Adrenal gland (tissue), 9 donors: ENCODE measurements at regions not wholly inside any gene's neighbourhood (a gene's known extent, or its start where the extent isn't known, plus 50 kb on each side); places are given as distances from the start of the nearest gene placed in this dataset.

Source experiments
- DNase-seq, 7 donors: peaks; one replicate each; pipeline ENCODE4 v3.0.0-alpha.2; 2019 to 2020
- H3K27ac ChIP-seq, 5 donors: fragments of 200-600 bp; sonication (generic) in 4 of 5; 1 replicate in 3 of 5; 2 replicates in 2 of 5; pipeline versions ENCODE4 v1.5.1 to v1.8.0; 2016 to 2020; ENCODE audit warnings: mild to moderate bottlenecking in 1 of 5
- H3K27me3 ChIP-seq: fragments of 200-600 bp; 2 replicates; pipeline ENCODE4 v1.8.0; 2021
- H3K36me3 ChIP-seq, 2 donors: fragments of 200-600 bp; replicated peaks in 1 of 2; 1 replicate in 1 of 2; 2 replicates in 1 of 2; pipeline versions ENCODE4 v1.5.1 to v1.8.0; 2018 to 2022
- H3K4me1 ChIP-seq, 2 donors: fragments of 200-600 bp; replicated peaks in 1 of 2; 1 replicate in 1 of 2; 2 replicates in 1 of 2; pipeline versions ENCODE4 v1.5.1 to v1.8.0; 2018 to 2021
- H3K4me3 ChIP-seq, 4 donors: fragments of 200-600 bp; sonication (generic) in 3 of 4; one replicate each; pipeline ENCODE4 v1.5.1; 2016 to 2018
- H3K9me3 ChIP-seq, 3 donors: fragments of 200-600 bp; sonication (generic) in 1 of 3; replicated peaks in 1 of 3; 1 replicate in 2 of 3; 2 replicates in 1 of 3; pipeline versions ENCODE4 v1.5.1 to v1.8.0; 2016 to 2021
- POLR2A ChIP-seq, 2 donors: fragments of 450-650 bp; IDR thresholded peaks; one replicate each; pipeline ENCODE4 v1.6.1; 2017; ENCODE audit warnings: antibody characterized with exemption in 2 of 2, mild to moderate bottlenecking in 2 of 2, moderate library complexity in 1 of 2
- WGBS, 4 donors: extraction: QIAGEN DNeasy Blood & Tissue Kit in 2 of 4; methylation state at CpG; one replicate each; pipeline versions ENCODE4 v1.1.5 to v1.1.7; 2013 to 2017; 5-methylcytosine and 5-hydroxymethylcytosine counted together
- intact Hi-C, 2 donors: fragments of 100-400 bp; cut with DNase I; formaldehyde crosslinking; loops; one replicate each; pipeline versions ENCODE4 v1.14.1 to v1.15.0; 2022 to 2023
- TF ChIP-seq, protein P1 (sequence below), 6 experiments: fragments of 450-650 bp in 4 of 6; fragments of 200-600 bp in 2 of 6; sonication (generic) in 1 of 6; IDR thresholded peaks; 1 replicate in 5 of 6; 2 replicates in 1 of 6; pipeline versions ENCODE4 v1.5.1 to v1.8.0; 2016 to 2021; ENCODE audit warnings: antibody characterized with exemption in 6 of 6, mild to moderate bottlenecking in 2 of 6, moderate library complexity in 1 of 6
- donor health status: healthy with polysubstance abuse.
- donor health status: Bipolar disorder and iron deficiency.
- donor health status: DM: yes; HTN: yes; CAD: no.
- donor health status: DM: no; HTN: no; CAD: no.
- donor health status: DM: no; HTN: no; CAD: no.

DNA sequence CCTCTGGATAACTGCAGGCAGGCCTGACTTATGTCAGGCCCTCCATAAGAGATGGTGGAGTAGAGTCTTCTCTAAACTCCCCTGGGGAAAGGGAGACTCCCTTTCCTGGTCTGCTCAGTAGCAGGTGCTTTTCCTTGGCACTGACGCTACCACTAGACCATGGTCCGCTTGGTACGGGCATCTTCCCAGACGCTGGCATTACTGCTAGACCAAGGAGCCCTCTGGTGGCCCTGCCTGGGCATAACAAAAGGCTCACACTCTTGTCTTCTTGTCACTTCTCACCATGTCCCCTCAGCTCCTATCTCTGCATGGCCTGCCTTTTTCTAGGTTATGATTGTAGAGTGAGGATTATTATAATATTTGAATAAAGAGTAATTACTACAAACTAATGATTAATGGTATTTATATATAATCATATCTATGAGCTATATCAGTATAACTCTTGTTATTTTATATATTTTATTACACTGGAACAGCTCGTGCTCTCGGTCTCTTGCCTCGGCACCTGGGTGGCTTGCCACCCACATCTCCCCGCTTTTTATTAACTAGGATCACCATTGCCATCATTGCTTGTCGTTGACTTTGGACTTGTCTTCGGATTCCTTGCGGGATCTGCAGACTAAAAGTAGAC is 59.8 kb upstream of the ARL4D start:
- Histone ChIP-seq H3K36me3 (no peaks in the 10 kb centered on the region), H3K4me1 (peaks cover 19 to 27% of the 10 kb centered on the region in 2 donors), H3K9me3 (no peaks in the 10 kb centered on the region), H3K27ac (no peak overlapping the region), H3K4me3 (no peak overlapping the region), H3K27me3 (no peaks in the 10 kb centered on the region)
- TF ChIP-seq POLR2A (IDR thresholded peaks at IDR 0.05) = no peak
- TF ChIP-seq, protein P1, sequence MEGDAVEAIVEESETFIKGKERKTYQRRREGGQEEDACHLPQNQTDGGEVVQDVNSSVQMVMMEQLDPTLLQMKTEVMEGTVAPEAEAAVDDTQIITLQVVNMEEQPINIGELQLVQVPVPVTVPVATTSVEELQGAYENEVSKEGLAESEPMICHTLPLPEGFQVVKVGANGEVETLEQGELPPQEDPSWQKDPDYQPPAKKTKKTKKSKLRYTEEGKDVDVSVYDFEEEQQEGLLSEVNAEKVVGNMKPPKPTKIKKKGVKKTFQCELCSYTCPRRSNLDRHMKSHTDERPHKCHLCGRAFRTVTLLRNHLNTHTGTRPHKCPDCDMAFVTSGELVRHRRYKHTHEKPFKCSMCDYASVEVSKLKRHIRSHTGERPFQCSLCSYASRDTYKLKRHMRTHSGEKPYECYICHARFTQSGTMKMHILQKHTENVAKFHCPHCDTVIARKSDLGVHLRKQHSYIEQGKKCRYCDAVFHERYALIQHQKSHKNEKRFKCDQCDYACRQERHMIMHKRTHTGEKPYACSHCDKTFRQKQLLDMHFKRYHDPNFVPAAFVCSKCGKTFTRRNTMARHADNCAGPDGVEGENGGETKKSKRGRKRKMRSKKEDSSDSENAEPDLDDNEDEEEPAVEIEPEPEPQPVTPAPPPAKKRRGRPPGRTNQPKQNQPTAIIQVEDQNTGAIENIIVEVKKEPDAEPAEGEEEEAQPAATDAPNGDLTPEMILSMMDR (IDR thresholded peaks at IDR 0.05) = peak; percentile 44 to 77 (median 68)
- DNase-seq = peak; percentile 74 to 93 (median 88)
- 51 to 58% (median 52%) methylated on average over 10 to 11 of the region's 11 CpGs for WGBS, 4 donors
- intact Hi-C loops = no loop called here

GRCh38 chr17:43337684-43338428 is 60.9 kb upstream of the ARL4D start:
- Histone ChIP-seq H3K9me3 (no peaks in the 10 kb centered on the region), H3K27ac (no peak overlapping the region), H3K4me1 (peaks cover 17 to 26% of the 10 kb centered on the region in 2 donors), H3K36me3 (no peaks in the 10 kb centered on the region), H3K4me3 (no peak overlapping the region), H3K27me3 (no peaks in the 10 kb centered on the region)
- TF ChIP-seq, protein P1 (IDR thresholded peaks at IDR 0.05) = no peak
- TF ChIP-seq POLR2A (IDR thresholded peaks at IDR 0.05) = no peak
- intact Hi-C loops = no loop called here
- no peak for DNase-seq
- 70 to 80% (median 79%) methylated on average over 8 to 10 of the region's 10 CpGs for WGBS, 4 donors

GRCh38 chr17:43334738-43335402 is 63.9 kb upstream of the ARL4D start:
- peaks cover 0 to 9% of the 10 kb centered on the region in 2 donors for H3K4me1 ChIP-seq
- H3K27ac ChIP-seq = no peak overlapping the region
- no peak for DNase-seq
- intact Hi-C loops = no loop called here
- H3K36me3 ChIP-seq = no peaks in the 10 kb centered on the region
- WGBS, 4 donors = 54 to 60% (median 57%) methylated on average over 7 of the region's 7 CpGs
- no peaks in the 10 kb centered on the region for H3K27me3 ChIP-seq
- TF ChIP-seq, protein P1 (IDR thresholded peaks at IDR 0.05) = no peak
- no peak for TF ChIP-seq POLR2A (IDR thresholded peaks at IDR 0.05)
- H3K9me3 ChIP-seq = no peaks in the 10 kb centered on the region
- no peak overlapping the region for H3K4me3 ChIP-seq

GRCh38 chr17:43333433-43333943 is 65.3 kb upstream of the ARL4D start:
- Histone ChIP-seq H3K36me3 (no peaks in the 10 kb centered on the region), H3K4me1 (peaks cover 0 to 9% of the 10 kb centered on the region in 2 donors), H3K27me3 (no peaks in the 10 kb centered on the region), H3K4me3 (no peak overlapping the region), H3K9me3 (no peaks in the 10 kb centered on the region), H3K27ac (no peak overlapping the region)
- WGBS, 4 donors = 80 to 89% (median 85%) methylated on average over 12 of the region's 12 CpGs
- intact Hi-C loops = no loop called here
- TF ChIP-seq, protein P1 (IDR thresholded peaks at IDR 0.05) = no peak
- TF ChIP-seq POLR2A (IDR thresholded peaks at IDR 0.05) = no peak
- no peak for DNase-seq
